ENCODE measurements at regions not wholly inside any gene's neighbourhood (a gene's known extent, or its start where the extent isn't known, plus 50 kb on each side); places are given as distances from the start of the nearest gene placed in this dataset.

GRCh38 chr20:17858450-17859001 is 110.1 kb downstream of the SNX5 start:
- DNase-seq (ENCODE audit: low read depth in 2 of 2) = no peak

GRCh38 chr20:17857639-17858449 is 110.8 kb downstream of the SNX5 start:
- no peak for DNase-seq (ENCODE audit: low read depth in 2 of 2)

- DNase-seq (ENCODE audit: low read depth in 2 of 2) = no peak
Measured at GRCh38 chr20:17856837-17857605, 111.6 kb downstream of the SNX5 start.

GRCh38 chr20:17856024-17856564 is 112.5 kb downstream of the SNX5 start:
- no peak for DNase-seq (ENCODE audit: low read depth in 2 of 2)

GRCh38 chr20:17854307-17854903 is 114.2 kb downstream of the SNX5 start:
- DNase-seq (ENCODE audit: low read depth in 2 of 2) = no peak

- no peak for DNase-seq (ENCODE audit: low read depth in 2 of 2)
Measured at GRCh38 chr20:17852323-17852722, 116.3 kb downstream of the SNX5 start.

- DNase-seq (ENCODE audit: low read depth in 2 of 2) = no peak
Measured at GRCh38 chr20:17850684-17851026, 117.9 kb downstream of the SNX5 start.

- DNase-seq (ENCODE audit: low read depth in 2 of 2) = no peak
Measured at GRCh38 chr20:17849901-17850683, 118.5 kb downstream of the SNX5 start.

GRCh38 chr20:17849138-17849900 is 119.3 kb downstream of the SNX5 start:
- no peak for DNase-seq (ENCODE audit: low read depth in 2 of 2)

- DNase-seq (ENCODE audit: low read depth in 2 of 2) = no peak
Measured at GRCh38 chr20:17848249-17849048, 120.1 kb downstream of the SNX5 start.

- DNase-seq (ENCODE audit: low read depth in 2 of 2) = no peak
Measured at GRCh38 chr20:17845701-17846475, 122.7 kb downstream of the SNX5 start.

GRCh38 chr20:17844549-17845298 is 123.9 kb downstream of the SNX5 start:
- DNase-seq (ENCODE audit: low read depth in 2 of 2) = no peak

GRCh38 chr20:17844133-17844429 is 124.5 kb downstream of the SNX5 start:
- DNase-seq (ENCODE audit: low read depth in 2 of 2) = no peak

GRCh38 chr20:17843246-17844132 is 125.1 kb downstream of the SNX5 start:
- DNase-seq (ENCODE audit: low read depth in 2 of 2) = no peak

GRCh38 chr20:17841751-17842215 is 126.8 kb downstream of the SNX5 start:
- no peak for DNase-seq (ENCODE audit: low read depth in 2 of 2)

- no peak for DNase-seq (ENCODE audit: low read depth in 2 of 2)
Measured at GRCh38 chr20:17840423-17840822, 128.2 kb downstream of the SNX5 start.

- no peak for DNase-seq (ENCODE audit: low read depth in 2 of 2)
Measured at GRCh38 chr20:17838921-17839320, 129.7 kb downstream of the SNX5 start.
